A673 (cell line): ENCODE measurements at regions not wholly inside any gene's neighbourhood (a gene's known extent, or its start where the extent isn't known, plus 50 kb on each side); places are given as distances from the start of the nearest gene placed in this dataset.

ENCODE experiments used
- CTCF ChIP-seq: fragments of 300-800, 200-600 bp; sonication (generic); conservative IDR thresholded peaks from 2 replicates; pipeline ENCODE4 v1.5.1; 2017; ENCODE audit warnings: low read depth, mild to moderate bottlenecking, antibody characterized with exemption, low read length, moderate library complexity, mixed read lengths
- EZH2 ChIP-seq: fragments of 200-600 bp; sonication (generic); IDR thresholded peaks from 2 replicates; pipeline ENCODE4 v1.6.1; 2017; ENCODE audit warnings: borderline replicate concordance, low read depth, mild to moderate bottlenecking, mixed read lengths, antibody characterized with exemption, low read length; ENCODE audit not compliant: poor library complexity, severe bottlenecking

DNA sequence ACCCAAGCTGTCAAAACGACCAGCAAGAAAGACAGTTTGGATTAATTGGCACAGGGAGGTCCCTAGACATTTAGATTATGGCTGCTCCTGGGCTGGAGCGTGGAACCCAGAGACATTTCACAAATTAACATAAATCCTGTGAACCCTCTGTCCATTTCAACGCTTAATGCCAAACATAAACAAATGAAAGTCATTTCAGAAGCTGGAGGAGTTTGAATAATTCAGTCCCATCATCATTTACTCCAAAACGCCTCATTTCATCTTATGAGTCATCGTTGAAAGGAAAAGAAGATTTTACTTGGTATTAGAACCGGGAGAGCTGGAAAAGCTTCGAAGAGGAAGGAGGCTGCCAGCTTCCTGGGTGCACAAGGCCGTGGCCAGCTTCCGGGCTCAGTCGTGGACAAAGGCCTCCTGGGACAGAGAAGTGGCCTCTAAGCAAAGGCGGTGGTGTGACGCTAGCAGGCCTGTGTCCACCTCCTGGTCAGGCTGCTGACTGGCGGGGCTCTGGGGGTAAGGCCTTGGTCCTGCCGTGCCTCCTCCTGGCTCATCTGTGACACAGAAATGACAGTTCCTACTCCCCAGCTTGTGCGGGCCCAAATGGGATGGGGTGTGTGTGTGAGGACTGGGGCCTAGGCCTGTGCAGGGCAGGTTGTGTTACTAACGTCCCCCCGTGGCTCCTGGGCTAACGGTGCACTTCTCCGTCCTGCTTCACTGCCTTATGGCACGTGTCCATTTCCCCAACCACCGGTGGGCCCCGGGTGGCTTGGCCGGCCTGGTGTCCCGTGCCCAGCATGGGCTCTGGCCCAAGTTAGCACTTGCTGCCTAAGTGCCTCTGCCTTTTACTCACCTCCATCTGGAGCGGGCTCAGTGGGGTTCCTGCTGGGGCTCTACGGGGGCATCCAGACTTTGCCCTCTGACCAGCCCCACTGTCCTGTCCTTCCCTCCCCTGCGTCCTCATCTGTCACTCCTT lies 71.6 kb downstream of the RRM2 start:
- no peak for TF ChIP-seq CTCF
- TF ChIP-seq EZH2: no peak
